Right atrium auricular region (tissue), 2 donors: ENCODE measurements at regions not wholly inside any gene's neighbourhood (a gene's known extent, or its start where the extent isn't known, plus 50 kb on each side); places are given as distances from the start of the nearest gene placed in this dataset.

Source experiments
- DNase-seq: peaks from one replicate; pipeline ENCODE4 v3.0.0-alpha.2; 2019; ENCODE audit warnings: low spot score
- H3K27ac ChIP-seq, 2 donors: fragments of 200-600 bp; sonication (generic); 1 replicate in 1 of 2; 2 replicates in 1 of 2; pipeline ENCODE4 v1.5.1; 2016 to 2019
- H3K27me3 ChIP-seq, 2 donors: fragments of 200-600 bp; sonication (generic); one replicate each; pipeline versions ENCODE4 v1.5.1 to v1.6.0; 2017 to 2019
- H3K36me3 ChIP-seq: fragments of 200-600 bp; sonication (generic); one replicate; pipeline ENCODE4 v1.5.1; 2016
- H3K4me1 ChIP-seq, 2 donors: fragments of 200-600 bp; sonication (generic); one replicate each; pipeline versions ENCODE4 v1.5.1 to v1.6.0; 2017 to 2019
- H3K4me3 ChIP-seq, 2 donors: fragments of 200-600 bp; sonication (generic); 1 replicate in 1 of 2; 2 replicates in 1 of 2; pipeline ENCODE4 v1.5.1; 2017 to 2019; ENCODE audit warnings: mild to moderate bottlenecking in 1 of 2, moderate library complexity in 1 of 2
- H3K9me3 ChIP-seq, 2 donors: fragments of 200-600 bp; sonication (generic); one replicate each; pipeline ENCODE4 v1.5.1; 2019
- TF ChIP-seq, protein P1 (sequence below), 2 donors: fragments of 200-600 bp; sonication (generic); IDR thresholded peaks; one replicate each; pipeline ENCODE4 v1.5.1; 2019; ENCODE audit warnings: antibody characterized with exemption in 2 of 2

DNA sequence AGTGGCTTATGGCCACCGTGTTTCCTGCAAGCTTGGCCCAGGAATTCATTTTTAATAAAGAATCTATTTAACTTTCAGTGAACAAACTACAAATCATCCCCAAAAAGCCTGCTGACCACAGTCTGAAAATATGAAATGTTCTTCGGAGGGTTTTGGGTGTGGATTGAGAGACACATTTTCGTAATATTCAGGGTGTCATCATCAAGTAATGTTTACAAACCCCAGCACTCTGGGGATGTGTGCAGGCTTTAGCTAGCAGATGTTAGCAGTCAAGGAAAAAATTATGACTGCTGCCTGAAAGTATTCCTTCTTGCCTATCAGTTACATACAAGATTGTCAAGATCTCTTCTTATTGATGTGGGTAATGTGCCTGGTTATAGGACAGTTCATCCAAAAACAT is 143.9 kb upstream of the FN1 start:
- Histone ChIP-seq H3K4me1 (no peaks in the 10 kb centered on the region), H3K36me3 (no peaks in the 10 kb centered on the region), H3K27me3 (no peaks in the 10 kb centered on the region), H3K9me3 (no peaks in the 10 kb centered on the region), H3K4me3 (no peak overlapping the region), H3K27ac (peak overlapping the region in 1 of 2 donors; percentile 16)
- no peak for DNase-seq
- TF ChIP-seq, protein P1, sequence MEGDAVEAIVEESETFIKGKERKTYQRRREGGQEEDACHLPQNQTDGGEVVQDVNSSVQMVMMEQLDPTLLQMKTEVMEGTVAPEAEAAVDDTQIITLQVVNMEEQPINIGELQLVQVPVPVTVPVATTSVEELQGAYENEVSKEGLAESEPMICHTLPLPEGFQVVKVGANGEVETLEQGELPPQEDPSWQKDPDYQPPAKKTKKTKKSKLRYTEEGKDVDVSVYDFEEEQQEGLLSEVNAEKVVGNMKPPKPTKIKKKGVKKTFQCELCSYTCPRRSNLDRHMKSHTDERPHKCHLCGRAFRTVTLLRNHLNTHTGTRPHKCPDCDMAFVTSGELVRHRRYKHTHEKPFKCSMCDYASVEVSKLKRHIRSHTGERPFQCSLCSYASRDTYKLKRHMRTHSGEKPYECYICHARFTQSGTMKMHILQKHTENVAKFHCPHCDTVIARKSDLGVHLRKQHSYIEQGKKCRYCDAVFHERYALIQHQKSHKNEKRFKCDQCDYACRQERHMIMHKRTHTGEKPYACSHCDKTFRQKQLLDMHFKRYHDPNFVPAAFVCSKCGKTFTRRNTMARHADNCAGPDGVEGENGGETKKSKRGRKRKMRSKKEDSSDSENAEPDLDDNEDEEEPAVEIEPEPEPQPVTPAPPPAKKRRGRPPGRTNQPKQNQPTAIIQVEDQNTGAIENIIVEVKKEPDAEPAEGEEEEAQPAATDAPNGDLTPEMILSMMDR (IDR thresholded peaks at IDR 0.05) = no peak

DNA sequence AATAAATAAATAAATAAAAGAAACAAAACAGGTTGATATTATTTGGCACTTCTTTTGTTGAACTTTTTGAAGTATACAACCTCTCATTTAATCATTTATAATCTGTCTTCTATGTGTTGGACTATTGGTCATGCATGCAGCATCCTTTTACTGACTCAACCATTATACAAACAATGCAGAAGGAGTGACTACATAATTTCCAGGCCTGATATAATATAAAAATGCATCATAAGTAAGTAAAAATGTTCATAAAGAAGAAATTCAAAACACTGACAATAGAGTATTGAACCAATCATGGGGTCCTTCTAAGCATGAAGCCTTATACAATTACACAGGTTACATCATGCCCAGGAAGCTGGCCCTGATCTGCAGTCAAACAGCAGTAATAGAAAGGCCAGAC is 141.5 kb upstream of the FN1 start:
- Histone ChIP-seq H3K9me3 (no peaks in the 10 kb centered on the region), H3K27me3 (no peaks in the 10 kb centered on the region), H3K4me1 (peaks cover 0 to 4% of the 10 kb centered on the region in 2 donors), H3K4me3 (no peak overlapping the region), H3K36me3 (no peaks in the 10 kb centered on the region), H3K27ac (no peak overlapping the region)
- TF ChIP-seq, protein P1 (IDR thresholded peaks at IDR 0.05) = no peak
- DNase-seq = no peak

DNA sequence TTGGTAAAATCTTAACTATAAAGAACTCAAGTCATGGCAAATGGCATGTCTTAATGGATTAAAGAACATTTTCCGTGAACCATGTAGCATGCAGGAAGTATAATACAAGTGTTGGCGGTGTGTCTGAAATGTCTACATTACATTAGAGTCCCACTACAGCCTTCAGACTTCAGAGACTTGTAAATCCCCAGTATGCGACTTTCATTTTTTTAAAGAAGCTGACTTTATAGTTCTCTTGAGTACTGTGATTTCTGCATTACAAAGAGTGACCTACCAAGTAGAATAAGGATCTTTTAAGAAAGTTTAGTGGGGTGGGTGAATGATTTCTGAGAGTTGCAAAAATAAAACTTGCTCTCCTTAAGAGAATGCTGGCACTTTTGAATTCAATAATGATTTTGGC is 140.7 kb upstream of the FN1 start:
- Histone ChIP-seq H3K36me3 (no peaks in the 10 kb centered on the region), H3K4me1 (peaks cover 0 to 4% of the 10 kb centered on the region in 2 donors), H3K4me3 (no peak overlapping the region), H3K27ac (no peak overlapping the region), H3K9me3 (no peaks in the 10 kb centered on the region), H3K27me3 (no peaks in the 10 kb centered on the region)
- DNase-seq = no peak
- TF ChIP-seq, protein P1 (IDR thresholded peaks at IDR 0.05) = no peak

DNA sequence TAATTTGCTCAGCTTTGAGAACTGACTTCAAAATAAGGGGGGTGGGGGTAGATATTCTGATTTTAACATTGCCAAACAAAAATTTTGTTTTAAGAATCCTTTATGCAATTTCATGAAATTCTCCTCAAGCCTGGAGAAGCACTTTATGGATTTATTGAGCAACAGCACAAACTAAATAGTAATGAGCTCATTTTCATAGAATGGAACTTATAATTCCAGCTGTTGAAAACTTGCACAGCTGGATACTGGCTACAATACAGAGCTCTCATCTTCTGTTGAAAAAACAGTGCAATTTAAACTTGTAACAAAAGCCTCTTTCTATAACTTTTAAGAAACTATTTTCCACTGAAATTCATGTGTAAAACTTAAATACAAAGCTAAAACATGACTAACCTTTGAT is 137.6 kb upstream of the FN1 start:
- no peaks in the 10 kb centered on the region for H3K9me3 ChIP-seq
- H3K27ac ChIP-seq = no peak overlapping the region
- DNase-seq = no peak
- peaks cover 0 to 4% of the 10 kb centered on the region in 2 donors for H3K4me1 ChIP-seq
- H3K4me3 ChIP-seq = no peak overlapping the region
- no peaks in the 10 kb centered on the region for H3K36me3 ChIP-seq
- TF ChIP-seq, protein P1 (IDR thresholded peaks at IDR 0.05) = no peak
- H3K27me3 ChIP-seq = no peaks in the 10 kb centered on the region

DNA sequence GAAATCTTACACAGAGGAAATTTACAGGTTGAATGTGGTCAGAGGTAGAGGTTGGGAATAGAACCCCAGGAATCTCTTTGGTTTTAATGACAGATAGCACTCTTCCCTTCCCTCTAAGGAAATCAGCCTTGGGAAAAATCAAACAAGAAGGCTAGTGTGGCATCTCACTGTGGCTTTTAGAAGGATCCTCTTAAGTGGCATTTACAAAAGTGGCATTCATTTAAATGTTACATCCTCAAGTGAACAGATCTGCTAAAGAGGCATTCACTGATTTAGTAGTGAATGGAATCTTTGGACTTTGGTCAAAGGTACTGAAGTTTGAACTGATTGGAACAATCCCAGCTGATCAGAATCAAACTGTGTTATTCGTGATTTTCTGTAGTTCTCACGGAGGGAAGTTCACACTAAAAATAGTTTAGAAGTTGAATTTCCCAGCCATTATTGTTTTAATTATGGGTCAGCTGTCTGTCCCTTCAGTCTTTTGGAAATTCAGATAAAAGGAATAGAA is 136.5 kb upstream of the FN1 start:
- Histone ChIP-seq H3K4me1 (peaks cover 0 to 4% of the 10 kb centered on the region in 2 donors), H3K9me3 (no peaks in the 10 kb centered on the region), H3K27ac (no peak overlapping the region), H3K36me3 (no peaks in the 10 kb centered on the region), H3K27me3 (no peaks in the 10 kb centered on the region), H3K4me3 (no peak overlapping the region)
- no peak for DNase-seq
- TF ChIP-seq, protein P1 (IDR thresholded peaks at IDR 0.05) = no peak

DNA sequence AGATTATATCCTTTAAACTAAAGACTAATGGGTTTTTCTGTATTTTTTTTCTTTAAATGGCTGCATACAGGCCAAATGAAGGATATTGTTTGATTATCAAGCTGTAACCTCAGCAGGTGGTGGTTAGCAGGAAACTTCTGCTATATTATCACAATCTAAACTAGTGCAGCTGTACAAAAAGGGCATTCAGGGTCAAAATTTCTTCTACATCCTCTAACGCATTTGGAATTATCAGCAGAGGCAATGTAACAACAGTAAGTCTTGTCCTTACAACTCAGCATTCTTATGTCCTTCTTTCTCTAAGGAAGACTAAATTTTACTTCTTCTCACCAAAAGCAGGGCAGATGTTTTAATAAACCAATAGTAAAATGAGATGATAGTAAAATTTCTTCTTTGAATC is 135.8 kb upstream of the FN1 start:
- DNase-seq = no peak
- H3K4me1 ChIP-seq = peaks cover 0 to 4% of the 10 kb centered on the region in 2 donors
- no peak overlapping the region for H3K27ac ChIP-seq
- no peak overlapping the region for H3K4me3 ChIP-seq
- H3K9me3 ChIP-seq = no peaks in the 10 kb centered on the region
- TF ChIP-seq, protein P1 (IDR thresholded peaks at IDR 0.05) = no peak
- no peaks in the 10 kb centered on the region for H3K27me3 ChIP-seq
- H3K36me3 ChIP-seq = no peaks in the 10 kb centered on the region
